Upper lobe of left lung (tissue), 4 donors: ENCODE measurements at regions not wholly inside any gene's neighbourhood (a gene's known extent, or its start where the extent isn't known, plus 50 kb on each side); places are given as distances from the start of the nearest gene placed in this dataset.

Source experiments
- CTCF ChIP-seq, 6 experiments: fragments of 450-650 bp in 4 of 6; fragments of 200-600 bp in 2 of 6; sonication (generic) in 2 of 6; IDR thresholded peaks; one replicate each; pipeline ENCODE4 v1.5.1; 2016 to 2019; ENCODE audit warnings: antibody characterized with exemption in 6 of 6
- EP300 ChIP-seq, 4 donors: sonication (generic); formaldehyde crosslinking; IDR thresholded peaks; one replicate each; pipeline ENCODE4 v1.5.1; 2017; ENCODE audit warnings: antibody characterized with exemption in 4 of 4, control low read depth in 2 of 4
- POLR2A ChIP-seq, 4 donors: fragments of 450-650 bp; IDR thresholded peaks; one replicate each; pipeline ENCODE4 v1.5.1; 2016 to 2017; ENCODE audit warnings: antibody characterized with exemption in 4 of 4, mild to moderate bottlenecking in 2 of 4

GRCh38 chr4:107363125-107363524, 327.0 kb upstream of the DKK2 start:
- TF ChIP-seq POLR2A (IDR thresholded peaks at IDR 0.05): no peak
- no peak for TF ChIP-seq EP300 (IDR thresholded peaks at IDR 0.05)
- no peak for TF ChIP-seq CTCF (IDR thresholded peaks at IDR 0.05)
